HepG2 (cell line): ENCODE measurements at regions not wholly inside any gene's neighbourhood (a gene's known extent, or its start where the extent isn't known, plus 50 kb on each side); places are given as distances from the start of the nearest gene placed in this dataset.

ENCODE experiments used
- ATAC-seq: fragments of 200-7000 bp; cut with Tn5 transposase; 3 replicates; pipeline ENCODE4 v1.9.1; 2020; ENCODE audit warnings: mild to moderate bottlenecking, moderate library complexity
- BruUV-seq: library from RNA; stranded (reverse); fragments of 400-500 nt; replicated peaks from 2 replicates; lab custom pipeline; 2021; lab: Mats Ljungman, UMichigan
- CTCF ChIA-PET: fragments of 300-600 bp; formaldehyde crosslinking; extraction: SDS; loops from one replicate; lab custom pipeline; 2021; ENCODE audit warnings: low total read pairs, inconsistent platforms, low intra/inter-chr PET ratio; lab: Yijun Ruan, JAX
- POLR2A ChIA-PET: fragments of 350-600 bp; sonication (Branson Sonifier 250); formaldehyde crosslinking; loops from one replicate; lab custom pipeline; 2020; ENCODE audit warnings: antibody characterized with exemption, inconsistent platforms; lab: Yijun Ruan, JAX
- DNase-seq: peaks from one replicate; pipeline ENCODE4 v3.0.0-alpha.2; 2015; ENCODE audit warnings: low spot score
- FAIRE-seq: peaks from 3 replicates; lab custom pipeline; 2011; peaks lifted over from hg19 to GRCh38; lab: Jason Lieb, UNC
- H2AFZ ChIP-seq: one replicate; pipeline ENCODE4 v1.6.1; 2011; ENCODE audit warnings: low read length, inconsistent platforms
- H3K27ac ChIP-seq: fragments of 300-600 bp; 3 replicates; pipeline ENCODE4 v1.8.0; 2011; ENCODE audit warnings: mixed run types, mild to moderate bottlenecking, mixed read lengths, low read length, inconsistent platforms; ENCODE audit not compliant: insufficient read depth; ENCODE audit errors: extremely low read length
- H3K27me3 ChIP-seq, 2 experiments: fragments of 200-600 bp in 1 of 2; 2 replicates in 1 of 2; 3 replicates in 1 of 2; pipeline versions ENCODE4 v1.6.0 to v1.8.0; 2011; ENCODE audit warnings: low read length in 2 of 2, mild to moderate bottlenecking in 2 of 2, moderate library complexity in 2 of 2, inconsistent platforms in 1 of 2; ENCODE audit not compliant: insufficient read depth in 2 of 2, control insufficient read depth in 1 of 2
- H3K36me3 ChIP-seq, 2 experiments: fragments of 200-600 bp in 1 of 2; replicated peaks in 1 of 2; 2 replicates in 1 of 2; 3 replicates in 1 of 2; pipeline versions ENCODE4 v1.5.1 to v1.8.0; 2011; ENCODE audit warnings: low read length in 2 of 2, inconsistent platforms in 1 of 2; ENCODE audit not compliant: insufficient read depth in 2 of 2, control insufficient read depth in 1 of 2
- H3K4me1 ChIP-seq: 2 replicates; pipeline ENCODE4 v1.5.1; 2012; ENCODE audit warnings: low read length, inconsistent platforms; ENCODE audit not compliant: insufficient read depth
- H3K4me2 ChIP-seq: 2 replicates; pipeline ENCODE4 v1.6.0; 2011; ENCODE audit warnings: low read depth, low read length, inconsistent platforms
- H3K4me3 ChIP-seq, 3 experiments: fragments of 200-600 bp in 1 of 3; sonication (generic), shearing (Covaris generic) in 1 of 3; replicated peaks in 1 of 3; 2 replicates each; pipeline ENCODE4 v1.5.1; 2011 to 2016; ENCODE audit warnings: low read length in 3 of 3, inconsistent platforms in 2 of 3, low read depth in 2 of 3, mild to moderate bottlenecking in 2 of 3, control low read depth in 1 of 3, mixed read lengths in 1 of 3; ENCODE audit not compliant: insufficient read depth in 1 of 3
- H3K79me2 ChIP-seq: one replicate; pipeline ENCODE4 v1.6.1; 2011; ENCODE audit warnings: low read length, inconsistent platforms; ENCODE audit not compliant: insufficient read depth
- H3K9ac ChIP-seq: 2 replicates; pipeline ENCODE4 v1.6.0; 2011; ENCODE audit warnings: mild to moderate bottlenecking, low read depth, low read length, inconsistent platforms; ENCODE audit not compliant: insufficient read depth
- H3K9me3 ChIP-seq: 2 replicates; pipeline ENCODE4 v1.5.1; 2012; ENCODE audit warnings: mild to moderate bottlenecking, low read length
- H4K20me1 ChIP-seq: 2 replicates; pipeline ENCODE4 v1.6.0; 2011; ENCODE audit warnings: inconsistent platforms, mild to moderate bottlenecking, low read length, moderate library complexity; ENCODE audit not compliant: insufficient read depth
- BORCS8-MEF2B ChIP-seq: sonication (generic); formaldehyde crosslinking; IDR thresholded peaks from 2 replicates; pipeline ENCODE4 v1.8.0; 2022; ENCODE audit warnings: mild to moderate bottlenecking, missing genetic modification reagents
- CHD4 ChIP-seq: fragments of 200-600 bp; sonication (generic); IDR thresholded peaks from 2 replicates; pipeline ENCODE4 v1.7.0; 2017; ENCODE audit warnings: mild to moderate bottlenecking, low read length, borderline replicate concordance
- RFX3 ChIP-seq: IDR thresholded peaks from 2 replicates; pipeline ENCODE4 v1.6.1; 2016; ENCODE audit warnings: missing biosample characterization, missing genetic modification reagents
- WGBS: methylation state at CpG from one replicate; pipeline ENCODE4 v1.1.6; 2017; ENCODE audit warnings: low lambda C conversion rate; 5-methylcytosine and 5-hydroxymethylcytosine counted together
- in situ Hi-C: cut with HindIII; loops from 2 replicates; pipeline ENCODE4 v1.10.0; 2017; ENCODE audit warnings: low pct_unique_long_range_greater_than_20kb; ENCODE audit not compliant: extremely low pct_ligation_motif_present
- intact Hi-C: fragments of 100-400 bp; cut with micrococcal nuclease; formaldehyde crosslinking; loops from one replicate; pipeline ENCODE4 v1.10.0; 2022; ENCODE audit not compliant: unreplicated experiment
- TF ChIP-seq, protein P1 (sequence below): IDR thresholded peaks from 2 replicates; pipeline ENCODE4 v1.6.1; 2016; ENCODE audit warnings: mild to moderate bottlenecking
- TF ChIP-seq, protein P2 (sequence below): sonication (generic); formaldehyde crosslinking; IDR thresholded peaks from 2 replicates; pipeline ENCODE4 v1.4.0; 2020; ENCODE audit warnings: missing genetic modification reagents
- TF ChIP-seq, protein P3 (sequence below): sonication (generic); formaldehyde crosslinking; IDR thresholded peaks from 2 replicates; pipeline ENCODE4 v1.5.1; 2020; ENCODE audit warnings: missing genetic modification reagents, mild to moderate bottlenecking, borderline replicate concordance
- TF ChIP-seq, protein P4 (sequence below): sonication (generic); formaldehyde crosslinking; IDR thresholded peaks from 2 replicates; pipeline ENCODE4 v1.8.0; 2022; ENCODE audit warnings: missing genetic modification reagents, mild to moderate bottlenecking, borderline replicate concordance
- TF ChIP-seq, protein P5 (sequence below): fragments of 450-650 bp; IDR thresholded peaks from 2 replicates; pipeline ENCODE4 v1.6.1; 2017
- TF ChIP-seq, protein P6 (sequence below): sonication (generic); formaldehyde crosslinking; IDR thresholded peaks from 2 replicates; pipeline ENCODE4 v1.5.0; 2020; ENCODE audit warnings: mild to moderate bottlenecking, missing genetic modification reagents, moderate library complexity

DNA sequence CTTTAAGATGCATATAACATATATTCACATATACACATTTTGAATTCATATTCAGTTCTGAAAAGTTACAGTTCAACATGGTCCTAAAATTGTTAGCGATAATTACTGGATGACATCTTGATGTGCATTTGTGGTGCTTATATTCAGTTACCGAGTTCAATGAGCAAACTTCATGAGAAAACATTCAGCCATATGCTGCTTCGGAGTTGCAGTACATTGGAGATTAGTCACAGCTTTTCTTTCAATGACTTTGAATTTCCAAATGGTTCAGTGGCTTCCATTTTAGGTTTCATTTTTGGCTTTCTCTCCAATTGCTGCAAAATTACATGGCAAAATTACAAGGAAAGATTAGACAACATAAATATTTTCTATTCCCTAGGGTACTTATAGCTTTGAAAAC, 198.3 kb upstream of the CNTN3 start:
- no peak for ATAC-seq
- no peak overlapping the region for H3K9ac ChIP-seq
- in situ Hi-C loops, result no loop called here
- no peak overlapping the region for H3K4me2 ChIP-seq
- no peak for TF ChIP-seq RFX3
- TF ChIP-seq, protein P1, sequence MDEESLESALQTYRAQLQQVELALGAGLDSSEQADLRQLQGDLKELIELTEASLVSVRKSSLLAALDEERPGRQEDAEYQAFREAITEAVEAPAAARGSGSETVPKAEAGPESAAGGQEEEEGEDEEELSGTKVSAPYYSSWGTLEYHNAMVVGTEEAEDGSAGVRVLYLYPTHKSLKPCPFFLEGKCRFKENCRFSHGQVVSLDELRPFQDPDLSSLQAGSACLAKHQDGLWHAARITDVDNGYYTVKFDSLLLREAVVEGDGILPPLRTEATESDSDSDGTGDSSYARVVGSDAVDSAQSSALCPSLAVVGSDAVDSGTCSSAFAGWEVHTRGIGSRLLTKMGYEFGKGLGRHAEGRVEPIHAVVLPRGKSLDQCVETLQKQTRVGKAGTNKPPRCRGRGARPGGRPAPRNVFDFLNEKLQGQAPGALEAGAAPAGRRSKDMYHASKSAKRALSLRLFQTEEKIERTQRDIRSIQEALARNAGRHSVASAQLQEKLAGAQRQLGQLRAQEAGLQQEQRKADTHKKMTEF (CRISPR knock-in tag), result no peak
- TF ChIP-seq, protein P2, sequence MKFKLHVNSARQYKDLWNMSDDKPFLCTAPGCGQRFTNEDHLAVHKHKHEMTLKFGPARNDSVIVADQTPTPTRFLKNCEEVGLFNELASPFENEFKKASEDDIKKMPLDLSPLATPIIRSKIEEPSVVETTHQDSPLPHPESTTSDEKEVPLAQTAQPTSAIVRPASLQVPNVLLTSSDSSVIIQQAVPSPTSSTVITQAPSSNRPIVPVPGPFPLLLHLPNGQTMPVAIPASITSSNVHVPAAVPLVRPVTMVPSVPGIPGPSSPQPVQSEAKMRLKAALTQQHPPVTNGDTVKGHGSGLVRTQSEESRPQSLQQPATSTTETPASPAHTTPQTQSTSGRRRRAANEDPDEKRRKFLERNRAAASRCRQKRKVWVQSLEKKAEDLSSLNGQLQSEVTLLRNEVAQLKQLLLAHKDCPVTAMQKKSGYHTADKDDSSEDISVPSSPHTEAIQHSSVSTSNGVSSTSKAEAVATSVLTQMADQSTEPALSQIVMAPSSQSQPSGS (CRISPR knock-in tag), result no peak
- TF ChIP-seq BORCS8-MEF2B (CRISPR knock-in tag), result no peak
- no peak for TF ChIP-seq CHD4
- TF ChIP-seq, protein P3, sequence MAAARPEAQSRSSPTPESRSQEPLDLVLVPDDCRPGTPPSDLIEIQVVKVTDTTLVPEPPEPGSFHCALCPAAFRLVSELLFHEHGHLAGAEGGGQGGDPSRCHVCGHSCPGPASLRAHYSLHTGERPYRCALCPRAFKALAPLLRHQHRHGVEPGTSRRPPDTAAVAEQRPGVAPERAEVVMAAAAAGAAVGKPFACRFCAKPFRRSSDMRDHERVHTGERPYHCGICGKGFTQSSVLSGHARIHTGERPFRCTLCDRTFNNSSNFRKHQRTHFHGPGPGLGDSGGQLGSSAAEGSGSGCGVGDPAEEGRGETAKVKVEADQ (CRISPR knock-in tag), result no peak
- TF ChIP-seq, protein P4, sequence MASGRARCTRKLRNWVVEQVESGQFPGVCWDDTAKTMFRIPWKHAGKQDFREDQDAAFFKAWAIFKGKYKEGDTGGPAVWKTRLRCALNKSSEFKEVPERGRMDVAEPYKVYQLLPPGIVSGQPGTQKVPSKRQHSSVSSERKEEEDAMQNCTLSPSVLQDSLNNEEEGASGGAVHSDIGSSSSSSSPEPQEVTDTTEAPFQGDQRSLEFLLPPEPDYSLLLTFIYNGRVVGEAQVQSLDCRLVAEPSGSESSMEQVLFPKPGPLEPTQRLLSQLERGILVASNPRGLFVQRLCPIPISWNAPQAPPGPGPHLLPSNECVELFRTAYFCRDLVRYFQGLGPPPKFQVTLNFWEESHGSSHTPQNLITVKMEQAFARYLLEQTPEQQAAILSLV (CRISPR knock-in tag), result no peak
- TF ChIP-seq, protein P5, sequence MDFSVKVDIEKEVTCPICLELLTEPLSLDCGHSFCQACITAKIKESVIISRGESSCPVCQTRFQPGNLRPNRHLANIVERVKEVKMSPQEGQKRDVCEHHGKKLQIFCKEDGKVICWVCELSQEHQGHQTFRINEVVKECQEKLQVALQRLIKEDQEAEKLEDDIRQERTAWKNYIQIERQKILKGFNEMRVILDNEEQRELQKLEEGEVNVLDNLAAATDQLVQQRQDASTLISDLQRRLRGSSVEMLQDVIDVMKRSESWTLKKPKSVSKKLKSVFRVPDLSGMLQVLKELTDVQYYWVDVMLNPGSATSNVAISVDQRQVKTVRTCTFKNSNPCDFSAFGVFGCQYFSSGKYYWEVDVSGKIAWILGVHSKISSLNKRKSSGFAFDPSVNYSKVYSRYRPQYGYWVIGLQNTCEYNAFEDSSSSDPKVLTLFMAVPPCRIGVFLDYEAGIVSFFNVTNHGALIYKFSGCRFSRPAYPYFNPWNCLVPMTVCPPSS, result no peak
- TF ChIP-seq, protein P6, sequence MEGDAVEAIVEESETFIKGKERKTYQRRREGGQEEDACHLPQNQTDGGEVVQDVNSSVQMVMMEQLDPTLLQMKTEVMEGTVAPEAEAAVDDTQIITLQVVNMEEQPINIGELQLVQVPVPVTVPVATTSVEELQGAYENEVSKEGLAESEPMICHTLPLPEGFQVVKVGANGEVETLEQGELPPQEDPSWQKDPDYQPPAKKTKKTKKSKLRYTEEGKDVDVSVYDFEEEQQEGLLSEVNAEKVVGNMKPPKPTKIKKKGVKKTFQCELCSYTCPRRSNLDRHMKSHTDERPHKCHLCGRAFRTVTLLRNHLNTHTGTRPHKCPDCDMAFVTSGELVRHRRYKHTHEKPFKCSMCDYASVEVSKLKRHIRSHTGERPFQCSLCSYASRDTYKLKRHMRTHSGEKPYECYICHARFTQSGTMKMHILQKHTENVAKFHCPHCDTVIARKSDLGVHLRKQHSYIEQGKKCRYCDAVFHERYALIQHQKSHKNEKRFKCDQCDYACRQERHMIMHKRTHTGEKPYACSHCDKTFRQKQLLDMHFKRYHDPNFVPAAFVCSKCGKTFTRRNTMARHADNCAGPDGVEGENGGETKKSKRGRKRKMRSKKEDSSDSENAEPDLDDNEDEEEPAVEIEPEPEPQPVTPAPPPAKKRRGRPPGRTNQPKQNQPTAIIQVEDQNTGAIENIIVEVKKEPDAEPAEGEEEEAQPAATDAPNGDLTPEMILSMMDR (CRISPR knock-in tag), result no peak
- TF ChIP-seq, all 625 proteins: peak for 0
- H2AFZ ChIP-seq, result no peak overlapping the region
- H3K4me1 ChIP-seq, result no peaks in the 10 kb centered on the region
- no peaks in the 10 kb centered on the region for H3K36me3 ChIP-seq
- H3K4me3 ChIP-seq, result no peak overlapping the region
- intact Hi-C loops, result no loop called here
- H3K9me3 ChIP-seq, result peaks cover 11% of the 10 kb centered on the region; the same call in 1 of the 2 replicates
- H3K79me2 ChIP-seq, result no peaks in the 10 kb centered on the region
- H3K27ac ChIP-seq, result no peak overlapping the region
- no TSS peak for BruUV-seq
- POLR2A ChIA-PET, result no interaction called here
- CTCF ChIA-PET, result no interaction called here
- FAIRE-seq (no peak), DNase-seq (no peak)
- WGBS, result 31% methylated on average over 3 of the region's 3 CpGs
- no peaks in the 10 kb centered on the region for H3K27me3 ChIP-seq
- H4K20me1 ChIP-seq, result no peaks in the 10 kb centered on the region
